SU-DHL-6 (cell line): ENCODE measurements at regions not wholly inside any gene's neighbourhood (a gene's known extent, or its start where the extent isn't known, plus 50 kb on each side); places are given as distances from the start of the nearest gene placed in this dataset.

Experiments used
- H2AFZ ChIP-seq: fragments of 200-600 bp; sonication (generic); 2 replicates; pipeline ENCODE4 v1.6.1; 2014; ENCODE audit warnings: low read depth, mild to moderate bottlenecking, moderate library complexity, mixed read lengths, antibody characterized with exemption, low read length; ENCODE audit not compliant: severe bottlenecking
- H3F3A ChIP-seq: fragments of 200-600 bp; shearing (Covaris generic); 2 replicates; pipeline ENCODE4 v1.6.0; 2016; ENCODE audit warnings: antibody characterized with exemption, mild to moderate bottlenecking; ENCODE audit not compliant: insufficient read depth
- H3K27ac ChIP-seq: fragments of 200-600 bp; sonication (generic); 2 replicates; pipeline ENCODE4 v1.5.1; 2016; ENCODE audit warnings: low read depth, mild to moderate bottlenecking, low read length, moderate library complexity, mixed read lengths
- H3K27me3 ChIP-seq: fragments of 200-600 bp; sonication (generic), shearing (Covaris generic); 2 replicates; pipeline ENCODE4 v1.6.0; 2014; ENCODE audit warnings: mild to moderate bottlenecking, low read length
- H3K36me3 ChIP-seq: fragments of 200-600 bp; sonication (generic); 2 replicates; pipeline ENCODE4 v1.6.1; 2014; ENCODE audit warnings: mild to moderate bottlenecking, low read length, mixed read lengths
- H3K4me2 ChIP-seq: fragments of 300-600, 200-600 bp; shearing (Covaris generic), sonication (generic); 2 replicates; pipeline ENCODE4 v1.6.0; 2014; ENCODE audit warnings: low read length, low read depth, mild to moderate bottlenecking; ENCODE audit not compliant: poor library complexity, severe bottlenecking
- H3K4me3 ChIP-seq: fragments of 200-600 bp; sonication (generic); 2 replicates; pipeline ENCODE4 v1.5.1; 2014; ENCODE audit warnings: antibody characterized with exemption, low read length, mild to moderate bottlenecking, mixed read lengths; ENCODE audit not compliant: insufficient read depth, poor library complexity, severe bottlenecking
- H3K79me2 ChIP-seq: fragments of 200-600 bp; sonication (generic); 2 replicates; pipeline ENCODE4 v1.6.1; 2014; ENCODE audit warnings: mild to moderate bottlenecking, low read length, moderate library complexity; ENCODE audit not compliant: insufficient read depth
- H3K9ac ChIP-seq: fragments of 200-600 bp; sonication (generic); 2 replicates; pipeline ENCODE4 v1.7.0; 2014; ENCODE audit warnings: mild to moderate bottlenecking, low read length
- H3K9me2 ChIP-seq: fragments of 200-600 bp; sonication (generic); replicated peaks from 2 replicates; pipeline ENCODE4 v1.6.1; 2014; ENCODE audit warnings: low read length; ENCODE audit not compliant: insufficient read depth
- H3K9me3 ChIP-seq: fragments of 200-600 bp; sonication (generic); 2 replicates; pipeline ENCODE4 v1.6.1; 2014; ENCODE audit warnings: low read length, mixed read lengths; ENCODE audit not compliant: insufficient read depth
- H4K20me1 ChIP-seq: fragments of 200-600 bp; sonication (generic); 2 replicates; pipeline ENCODE4 v1.6.1; 2014; ENCODE audit warnings: low read depth, mild to moderate bottlenecking, antibody characterized with exemption, low read length, moderate library complexity, mixed read lengths
- CTCF ChIP-seq: fragments of 200-600 bp; sonication (generic); IDR thresholded peaks from one replicate; pipeline ENCODE4 v1.5.1; 2017; ENCODE audit warnings: antibody characterized with exemption, mild to moderate bottlenecking, low read length, moderate library complexity; ENCODE audit not compliant: insufficient read depth, poor library complexity, severe bottlenecking
- EZH2phosphoT487 ChIP-seq: fragments of 200-600 bp; sonication (generic), shearing (Covaris generic); conservative IDR thresholded peaks from 2 replicates; pipeline ENCODE4 v1.6.1; 2018; ENCODE audit warnings: mild to moderate bottlenecking, antibody characterized with exemption, low read length, moderate library complexity, mixed read lengths

- TF ChIP-seq CTCF (no peak), EZH2phosphoT487 (no peak)
- H2AFZ ChIP-seq: no peak overlapping the region
- no peak overlapping the region for H3K9ac ChIP-seq
Measured at GRCh38 chr7:32293833-32294232, 196.3 kb downstream of the LSM5 start.

GRCh38 chr7:32289651-32290414 lies 200.3 kb downstream of the LSM5 start:
- Histone ChIP-seq H3K9me3 (no peaks in the 10 kb centered on the region), H3F3A (no peaks in the 10 kb centered on the region), H3K36me3 (no peaks in the 10 kb centered on the region), H3K4me3 (no peak overlapping the region), H3K27ac (no peak overlapping the region), H3K9ac (no peak overlapping the region), H3K9me2 (no peaks in the 10 kb centered on the region), H3K4me2 (no peak overlapping the region), H4K20me1 (no peaks in the 10 kb centered on the region), H3K27me3 (no peaks in the 10 kb centered on the region; the same call in 1 of the 2 replicates), H3K79me2 (no peaks in the 10 kb centered on the region), H2AFZ (no peak overlapping the region)
- TF ChIP-seq EZH2phosphoT487 (no peak), CTCF (no peak)

More at GRCh38 chr7:32293833-32294232, 196.3 kb downstream of the LSM5 start:
- Histone ChIP-seq H4K20me1 (no peaks in the 10 kb centered on the region), H3K9me2 (no peaks in the 10 kb centered on the region), H3K27me3 (no peaks in the 10 kb centered on the region), H3K79me2 (no peaks in the 10 kb centered on the region), H3K9me3 (no peaks in the 10 kb centered on the region), H3F3A (no peaks in the 10 kb centered on the region), H3K27ac (no peak overlapping the region), H3K4me2 (no peak overlapping the region), H3K4me3 (no peak overlapping the region), H3K36me3 (no peaks in the 10 kb centered on the region)

- H3F3A ChIP-seq: no peaks in the 10 kb centered on the region
- no peaks in the 10 kb centered on the region for H3K9me3 ChIP-seq
- TF ChIP-seq CTCF (no peak), EZH2phosphoT487 (no peak)
- no peaks in the 10 kb centered on the region for H3K9me2 ChIP-seq
- H4K20me1 ChIP-seq: no peaks in the 10 kb centered on the region
- no peak overlapping the region for H3K9ac ChIP-seq
- no peak overlapping the region for H3K4me2 ChIP-seq
- H3K4me3 ChIP-seq: no peak overlapping the region
- H3K27me3 ChIP-seq: no peaks in the 10 kb centered on the region; the same call in 1 of the 2 replicates
- no peak overlapping the region for H3K27ac ChIP-seq
- no peaks in the 10 kb centered on the region for H3K79me2 ChIP-seq
- no peaks in the 10 kb centered on the region for H3K36me3 ChIP-seq
- no peak overlapping the region for H2AFZ ChIP-seq
Measured at GRCh38 chr7:32285698-32286097, 204.5 kb downstream of the LSM5 start.
